Hepatic stellate cell (primary cell): ENCODE measurements at regions not wholly inside any gene's neighbourhood (a gene's known extent, or its start where the extent isn't known, plus 50 kb on each side); places are given as distances from the start of the nearest gene placed in this dataset.
"Not testable (repeated sequence)": the region's sequence is repeated elsewhere in the genome, so short reads cannot be mapped to it uniquely, and the experiment has no call there.

Experiments used
- DNase-seq: peaks from one replicate; pipeline ENCODE4 v3.0.0; 2011; ENCODE audit warnings: low spot score

GRCh38 chr1:47661040-47661439 lies 223.2 kb downstream of the FOXD2 start:
- no peak for DNase-seq

GRCh38 chr1:47662068-47662467 lies 224.2 kb downstream of the FOXD2 start:
- no peak for DNase-seq

- no peak for DNase-seq
Measured at GRCh38 chr1:47663286-47663685, 225.4 kb downstream of the FOXD2 start.

GRCh38 chr1:47664356-47664755 lies 226.5 kb downstream of the FOXD2 start:
- no peak for DNase-seq

- DNase-seq: not testable (repeated sequence)
Measured at GRCh38 chr1:47664896-47665295, 227.1 kb downstream of the FOXD2 start.

GRCh38 chr1:47669081-47669585 lies 231.3 kb downstream of the FOXD2 start:
- no peak for DNase-seq

GRCh38 chr1:47672622-47673021 lies 234.8 kb downstream of the FOXD2 start:
- DNase-seq: no peak

GRCh38 chr1:47674189-47674588 lies 236.3 kb downstream of the FOXD2 start:
- no peak for DNase-seq

GRCh38 chr1:47675047-47675675 lies 237.3 kb downstream of the FOXD2 start:
- no peak for DNase-seq

- no peak for DNase-seq
Measured at GRCh38 chr1:47675721-47676120, 237.9 kb downstream of the FOXD2 start.

GRCh38 chr1:47676311-47677054 lies 238.6 kb downstream of the FOXD2 start:
- DNase-seq: no peak

- no peak for DNase-seq
Measured at GRCh38 chr1:47677241-47677940, 239.5 kb downstream of the FOXD2 start.

GRCh38 chr1:47678464-47678980 lies 240.7 kb downstream of the FOXD2 start:
- DNase-seq: no peak

- DNase-seq: no peak
Measured at GRCh38 chr1:47679301-47679791, 241.5 kb downstream of the FOXD2 start.

- no peak for DNase-seq
Measured at GRCh38 chr1:47679826-47680225, 242.0 kb downstream of the FOXD2 start.

- no peak for DNase-seq
Measured at GRCh38 chr1:47680815-47681475, 243.1 kb downstream of the FOXD2 start.

GRCh38 chr1:47681735-47682134 lies 243.9 kb downstream of the FOXD2 start:
- no peak for DNase-seq

- no peak for DNase-seq
Measured at GRCh38 chr1:47682198-47682597, 244.4 kb downstream of the FOXD2 start.

- no peak for DNase-seq
Measured at GRCh38 chr1:47682786-47683350, 245.0 kb downstream of the FOXD2 start.

GRCh38 chr1:47683401-47683800 lies 245.6 kb downstream of the FOXD2 start:
- no peak for DNase-seq

GRCh38 chr1:47684518-47684917 lies 246.7 kb downstream of the FOXD2 start:
- DNase-seq: no peak
